UCSD-AML1 (cell line): ENCODE measurements at regions not wholly inside any gene's neighbourhood (a gene's known extent, or its start where the extent isn't known, plus 50 kb on each side); places are given as distances from the start of the nearest gene placed in this dataset.

ENCODE experiments used
- DNase-seq: peaks from one replicate; lab custom pipeline; 2025; ENCODE audit not compliant: unreplicated experiment; lab: John Stamatoyannopoulos, UW

DNA sequence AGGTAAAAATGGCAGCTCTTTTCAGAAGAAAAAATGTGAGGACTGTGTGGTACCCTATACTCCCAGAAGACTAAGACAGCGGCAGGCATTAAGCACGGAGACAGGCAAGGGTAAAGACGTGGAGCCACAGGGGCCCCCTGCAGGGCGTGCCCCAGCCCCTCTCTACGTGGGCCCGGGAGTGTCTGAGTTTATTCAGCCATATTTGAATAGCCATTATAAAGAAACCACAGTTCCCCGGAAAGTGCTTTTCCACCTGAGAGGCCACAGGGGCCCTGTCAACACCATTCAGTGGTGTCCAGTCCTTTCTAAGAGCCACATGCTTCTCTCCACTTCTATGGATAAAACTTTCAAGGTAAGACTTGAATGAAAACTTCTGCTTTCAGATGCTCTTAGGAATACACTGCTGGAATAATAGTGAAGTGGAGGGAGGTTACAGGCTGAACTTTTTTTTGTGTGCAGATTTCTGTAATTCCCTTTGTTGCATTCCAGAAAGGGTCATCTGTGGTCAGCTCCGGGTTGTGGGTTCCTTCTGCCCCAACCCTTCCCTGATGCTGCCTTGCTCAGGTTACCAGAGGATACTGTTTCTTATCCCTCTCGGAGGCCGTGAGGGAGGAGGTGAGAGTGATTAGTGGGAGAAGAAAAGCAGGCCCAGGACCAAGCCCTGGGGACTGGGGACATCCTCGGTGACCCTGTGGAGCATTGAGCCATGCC is 58.4 kb downstream of the SLC25A47 start:
- DNase-seq = no peak

DNA sequence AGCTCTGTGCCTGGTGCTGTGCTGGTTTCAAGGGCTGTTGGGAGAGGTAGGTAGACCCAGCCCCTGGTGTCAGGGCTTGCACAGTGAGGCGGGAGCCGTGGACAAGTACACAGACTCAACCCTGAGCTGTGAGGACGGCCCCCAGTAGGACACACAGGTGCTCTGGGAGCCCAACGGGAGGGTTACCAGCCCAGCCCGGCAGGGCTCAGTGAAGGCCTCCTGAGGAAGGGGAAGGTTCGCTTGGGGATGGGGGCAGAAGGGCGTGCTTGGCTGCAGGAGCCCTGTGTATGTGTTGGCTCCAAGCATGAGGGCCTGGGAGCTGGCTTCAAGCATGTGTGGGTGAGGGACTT is 58.9 kb downstream of the SLC25A47 start:
- no peak for DNase-seq

DNA sequence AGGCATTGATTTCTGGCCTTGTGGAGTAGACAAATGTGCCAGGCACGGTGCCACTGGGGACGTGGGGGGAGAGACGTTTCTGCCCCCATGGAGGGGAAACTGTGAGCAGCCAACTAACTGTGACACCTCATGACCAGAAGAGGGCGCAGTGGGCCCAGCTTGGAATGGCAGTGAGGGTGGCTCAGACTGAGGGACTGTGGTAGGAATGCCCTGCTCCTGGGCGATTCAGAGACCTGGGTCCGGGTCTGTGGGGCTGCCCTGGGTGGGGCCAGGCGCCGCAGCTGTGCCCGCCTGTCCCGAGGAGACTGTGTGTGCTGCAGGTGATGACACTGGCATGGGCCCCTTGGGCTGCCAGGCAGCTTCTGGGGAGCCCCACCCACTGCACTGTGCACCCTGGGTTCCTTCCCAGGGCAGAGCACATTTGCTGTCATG is 60.6 kb downstream of the SLC25A47 start:
- peak; percentile 57 for DNase-seq

DNA sequence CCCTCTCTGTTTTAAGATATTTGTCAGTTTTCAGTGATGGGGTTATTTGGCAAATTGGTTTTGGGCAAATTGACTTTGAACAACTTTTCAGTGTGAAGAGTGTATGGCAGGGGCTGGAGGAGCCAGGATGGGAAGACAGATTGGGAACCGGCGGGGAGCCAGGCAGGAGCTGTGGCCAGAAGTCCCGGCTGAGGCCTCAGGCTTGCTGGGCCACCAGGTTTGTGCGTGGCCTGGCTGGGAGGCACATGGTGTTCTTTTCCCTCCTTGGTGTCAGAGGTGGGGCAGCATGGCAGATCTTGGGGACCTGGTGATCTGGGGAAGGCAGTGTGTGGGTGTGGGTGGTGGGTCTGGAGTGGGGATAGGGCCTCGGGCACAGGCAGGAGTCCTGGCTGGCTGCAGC is 61.1 kb downstream of the SLC25A47 start:
- no peak for DNase-seq

DNA sequence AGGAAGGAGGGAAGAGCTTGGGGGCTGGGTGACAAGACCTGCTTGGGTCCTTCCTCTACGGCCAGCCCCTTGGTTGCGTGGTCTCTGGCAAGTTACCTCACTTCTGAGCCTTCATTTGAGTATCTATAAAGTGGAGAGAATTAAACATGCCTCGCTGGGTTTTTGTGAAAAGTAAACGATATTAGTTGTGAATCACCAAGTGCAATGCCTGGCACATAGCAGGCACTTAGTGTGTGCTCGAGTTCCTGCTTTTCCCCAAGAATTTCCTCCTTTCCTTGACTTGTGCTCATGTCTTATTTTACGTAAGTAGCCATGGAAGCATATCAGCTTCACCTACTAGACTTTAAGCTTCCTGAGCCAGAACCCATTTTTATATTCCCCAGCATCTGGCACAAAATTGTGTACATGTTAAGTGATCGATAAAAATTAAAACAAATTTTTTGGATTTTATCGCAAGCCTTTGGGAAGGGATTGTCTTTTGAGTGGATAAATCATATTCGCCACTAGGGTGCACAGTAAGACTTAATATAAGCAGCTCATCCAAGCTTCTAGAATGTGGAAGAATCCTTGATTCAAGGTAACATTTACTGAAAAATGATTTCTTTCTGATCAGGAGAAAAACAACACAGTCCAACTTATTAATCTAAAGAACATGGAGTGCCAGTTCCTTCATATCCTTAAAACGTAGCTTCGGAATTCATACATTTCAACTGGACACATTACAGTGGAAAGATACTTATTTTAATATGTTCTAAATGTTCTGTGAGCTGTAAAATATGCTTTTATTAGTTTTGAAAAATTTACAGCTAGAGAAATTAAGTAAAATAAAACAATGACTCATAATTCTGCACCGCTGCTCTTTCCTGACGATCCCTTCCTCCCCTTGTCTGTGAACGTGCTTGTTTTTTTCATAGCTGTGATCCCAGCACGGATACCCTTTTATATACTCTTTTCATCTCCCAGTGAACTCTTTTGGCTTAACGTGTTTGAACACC is 62.0 kb downstream of the SLC25A47 start:
- DNase-seq = no peak

DNA sequence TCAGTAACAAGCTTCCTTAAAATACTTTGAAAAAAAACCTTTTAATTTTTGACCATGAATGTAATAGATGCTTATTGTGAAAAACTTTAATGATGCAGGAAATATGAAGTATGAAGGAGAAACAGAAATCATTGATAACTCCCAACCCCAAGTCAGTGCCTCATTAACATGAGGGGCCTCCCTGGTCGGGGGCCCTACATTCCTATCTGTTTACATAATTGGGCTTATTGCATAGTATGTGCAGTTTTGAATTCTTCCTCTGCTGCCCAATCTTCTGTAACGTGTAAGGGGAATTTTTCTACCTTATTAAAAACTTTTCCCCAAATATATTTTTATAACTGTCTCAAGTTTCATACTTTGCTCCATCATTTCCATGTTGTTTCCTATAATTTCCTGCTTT is 63.0 kb downstream of the SLC25A47 start:
- DNase-seq = no peak

DNA sequence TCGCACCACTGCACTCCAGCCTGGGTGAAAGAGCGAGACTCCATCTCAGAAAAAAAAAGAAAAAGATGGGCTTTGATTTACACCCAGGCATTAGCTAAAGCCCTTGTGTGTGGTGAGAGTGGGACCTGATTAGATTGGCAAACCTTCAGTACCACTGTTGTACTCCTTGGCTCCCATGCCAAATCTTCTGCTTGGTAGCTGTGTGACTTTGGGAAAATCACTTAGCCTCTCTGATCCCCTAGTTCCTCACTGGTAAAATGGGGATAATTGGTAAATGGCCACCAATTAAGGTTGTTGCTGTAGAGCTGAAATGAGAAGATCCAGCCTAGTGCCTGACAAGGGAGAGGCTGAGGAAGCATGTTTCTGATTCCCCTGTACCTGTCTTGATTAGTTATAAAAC is 63.7 kb downstream of the SLC25A47 start:
- DNase-seq = no peak

DNA sequence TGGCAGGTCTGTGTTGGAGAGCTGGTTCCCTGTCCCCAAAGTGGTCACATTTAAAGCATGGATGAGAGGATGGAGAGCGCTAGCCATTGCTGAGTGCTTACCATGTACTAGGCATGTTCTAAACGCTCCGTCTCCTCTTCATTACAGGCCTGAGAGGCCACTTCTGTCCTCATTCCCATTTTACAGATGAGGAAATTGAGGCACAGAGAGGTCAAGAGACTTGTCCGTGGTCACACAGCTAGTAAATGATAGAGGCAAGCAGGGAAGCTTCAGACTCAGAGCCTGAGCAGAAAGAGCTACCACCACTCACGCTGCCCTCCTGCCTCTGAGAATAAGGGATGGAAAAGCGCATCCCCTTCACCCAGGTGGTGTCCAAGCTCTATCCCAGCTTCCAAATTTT is 64.3 kb downstream of the SLC25A47 start:
- DNase-seq = no peak

DNA sequence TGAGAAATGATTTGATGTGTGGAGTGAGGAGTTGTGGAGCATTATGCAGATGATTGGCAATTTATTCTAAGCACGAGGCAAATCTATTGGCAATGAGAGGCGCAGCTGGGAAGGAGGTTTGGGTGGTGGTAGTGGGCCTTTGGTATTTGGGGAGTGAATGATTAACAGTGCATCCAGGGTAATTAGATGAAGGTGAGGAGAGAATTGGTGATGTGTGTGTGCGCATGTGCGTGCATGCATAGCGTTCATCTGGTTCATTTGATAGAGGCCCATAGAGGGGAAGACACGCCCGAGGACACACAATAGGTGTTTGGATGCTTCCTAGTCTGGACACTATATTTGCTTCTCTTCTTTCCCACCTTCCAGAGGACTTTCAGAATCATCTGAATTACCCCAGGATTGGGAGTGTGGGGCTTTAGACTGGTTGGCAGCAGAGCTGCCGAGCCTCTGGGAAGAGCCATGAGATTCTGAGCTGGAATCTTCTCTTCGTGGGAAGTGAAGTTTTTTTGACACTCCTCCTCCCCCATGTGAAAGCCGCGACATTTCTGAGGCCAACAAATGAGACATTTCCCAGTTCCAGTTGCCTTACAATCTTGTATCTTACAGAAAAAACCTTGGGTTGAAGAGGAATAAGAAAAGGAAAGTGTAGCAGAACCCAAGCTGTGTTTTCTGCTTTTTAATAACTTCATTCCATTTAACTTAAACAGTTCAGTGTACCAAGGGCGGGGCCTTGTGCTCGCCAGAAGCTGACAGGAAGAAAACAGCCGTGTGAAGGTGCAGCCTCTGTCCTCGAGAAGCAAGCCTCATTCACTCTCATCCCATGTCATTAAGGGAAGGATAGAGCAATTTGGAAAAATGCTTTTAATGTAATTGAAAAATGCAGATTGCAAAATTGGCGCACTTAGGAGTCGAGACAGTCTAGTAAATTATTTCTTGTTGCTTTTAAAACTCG is 65.2 kb downstream of the SLC25A47 start:
- DNase-seq = no peak

DNA sequence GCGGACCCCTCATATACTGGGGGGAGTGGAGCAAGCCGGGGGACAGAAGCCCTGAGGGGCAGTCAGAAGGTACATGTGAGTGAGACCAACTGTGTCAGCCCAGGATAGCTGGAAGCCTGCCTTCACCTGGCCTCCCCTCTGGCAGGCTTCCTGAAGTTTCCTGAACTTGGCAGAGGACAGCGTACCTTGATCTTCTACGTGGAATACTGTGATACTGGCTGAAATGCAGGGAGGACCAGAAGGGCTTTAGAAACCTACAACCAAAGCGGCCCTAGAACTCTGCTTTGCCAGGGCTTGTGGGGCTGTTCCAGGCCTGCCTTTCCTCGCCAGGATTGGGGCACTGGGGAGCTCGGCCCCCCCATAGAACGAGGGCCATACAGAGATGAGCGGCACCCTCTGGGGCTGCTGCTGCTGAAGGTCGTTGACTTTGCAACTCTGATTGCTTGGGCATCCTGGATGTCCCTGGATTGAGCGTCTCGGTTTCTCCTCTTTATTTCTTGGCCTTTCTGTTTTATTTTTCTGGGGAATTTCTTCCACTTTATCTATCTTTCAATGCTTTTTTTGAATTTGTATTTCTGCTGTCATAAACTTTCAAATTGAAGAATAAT is 66.5 kb downstream of the SLC25A47 start:
- DNase-seq = no peak

DNA sequence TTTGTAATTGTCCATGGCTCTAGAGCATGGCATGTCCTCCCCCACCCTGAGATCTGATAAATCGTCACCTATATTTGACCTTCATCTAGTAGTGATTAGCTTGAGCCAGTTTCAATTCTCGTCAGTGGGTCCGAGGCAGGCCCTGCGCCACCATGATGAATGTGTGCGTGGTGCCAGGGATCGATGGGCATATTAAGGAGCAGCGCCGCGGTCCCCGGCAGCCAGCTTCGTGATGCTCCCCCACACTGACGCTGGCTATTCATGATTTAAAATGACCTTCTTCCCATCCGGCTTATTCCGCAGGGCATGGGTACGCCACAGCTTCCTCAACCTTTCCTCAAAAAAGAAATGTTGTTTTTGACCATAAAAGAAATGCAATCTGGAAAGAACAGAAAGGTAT is 68.0 kb downstream of the SLC25A47 start:
- DNase-seq = no peak

DNA sequence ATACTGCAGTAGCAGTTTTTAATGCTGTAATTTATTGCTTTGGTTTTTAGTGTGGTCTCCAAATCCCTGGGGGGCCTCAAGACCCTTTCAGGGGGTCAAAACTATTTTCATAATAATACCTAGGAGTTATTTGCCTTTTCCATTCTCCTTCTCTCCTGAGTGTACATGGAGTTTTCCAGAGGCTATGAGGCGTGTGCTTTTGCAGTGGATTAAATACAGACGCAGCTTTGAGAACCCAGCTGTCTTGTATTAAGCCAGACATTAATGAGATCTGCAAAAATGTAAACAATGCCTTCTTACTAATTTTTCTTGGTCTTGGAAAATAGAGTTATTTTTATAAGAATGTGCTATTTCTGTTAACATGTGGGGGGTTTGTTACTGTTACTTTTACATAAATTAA is 68.6 kb downstream of the SLC25A47 start:
- DNase-seq = no peak

DNA sequence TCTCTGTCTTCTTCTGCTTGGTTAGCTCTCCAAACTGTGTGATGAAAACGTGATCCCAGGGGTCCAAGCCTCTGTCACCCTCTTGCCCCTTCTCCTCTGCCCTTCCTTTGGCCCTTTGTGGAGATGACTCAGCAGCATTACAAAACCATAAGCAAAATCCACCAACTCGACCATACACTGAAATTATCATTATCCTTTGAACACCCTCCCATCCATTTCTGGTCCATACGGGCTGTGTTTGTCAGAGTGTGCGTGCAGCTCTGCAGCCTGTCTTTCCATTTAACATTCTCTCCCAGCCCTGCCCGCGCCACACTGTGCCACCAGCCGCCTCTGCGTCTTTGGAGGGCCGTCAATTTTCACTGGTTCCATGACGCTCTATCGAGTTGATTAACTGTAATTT is 69.2 kb downstream of the SLC25A47 start:
- no peak for DNase-seq

DNA sequence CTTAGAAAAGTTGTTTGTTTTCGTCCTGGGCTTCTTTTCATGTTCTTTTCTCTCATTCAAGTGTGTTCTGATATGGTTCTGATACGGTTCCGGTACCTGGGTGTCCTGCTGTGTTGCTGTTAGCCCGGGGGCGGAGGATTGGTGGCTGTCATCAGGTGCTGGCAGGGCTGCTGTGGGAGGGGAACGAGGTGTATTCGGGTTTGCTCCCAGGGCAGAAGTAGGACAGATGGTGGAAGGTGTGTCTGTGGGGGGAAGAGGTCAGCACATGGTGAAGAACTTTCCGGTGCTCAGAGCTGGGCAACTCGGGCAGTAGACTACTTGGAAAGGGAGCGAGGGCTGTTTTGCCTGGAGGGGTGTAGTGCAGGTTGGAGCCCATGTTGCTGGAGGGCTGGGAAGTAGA is 70.2 kb downstream of the SLC25A47 start:
- no peak for DNase-seq

DNA sequence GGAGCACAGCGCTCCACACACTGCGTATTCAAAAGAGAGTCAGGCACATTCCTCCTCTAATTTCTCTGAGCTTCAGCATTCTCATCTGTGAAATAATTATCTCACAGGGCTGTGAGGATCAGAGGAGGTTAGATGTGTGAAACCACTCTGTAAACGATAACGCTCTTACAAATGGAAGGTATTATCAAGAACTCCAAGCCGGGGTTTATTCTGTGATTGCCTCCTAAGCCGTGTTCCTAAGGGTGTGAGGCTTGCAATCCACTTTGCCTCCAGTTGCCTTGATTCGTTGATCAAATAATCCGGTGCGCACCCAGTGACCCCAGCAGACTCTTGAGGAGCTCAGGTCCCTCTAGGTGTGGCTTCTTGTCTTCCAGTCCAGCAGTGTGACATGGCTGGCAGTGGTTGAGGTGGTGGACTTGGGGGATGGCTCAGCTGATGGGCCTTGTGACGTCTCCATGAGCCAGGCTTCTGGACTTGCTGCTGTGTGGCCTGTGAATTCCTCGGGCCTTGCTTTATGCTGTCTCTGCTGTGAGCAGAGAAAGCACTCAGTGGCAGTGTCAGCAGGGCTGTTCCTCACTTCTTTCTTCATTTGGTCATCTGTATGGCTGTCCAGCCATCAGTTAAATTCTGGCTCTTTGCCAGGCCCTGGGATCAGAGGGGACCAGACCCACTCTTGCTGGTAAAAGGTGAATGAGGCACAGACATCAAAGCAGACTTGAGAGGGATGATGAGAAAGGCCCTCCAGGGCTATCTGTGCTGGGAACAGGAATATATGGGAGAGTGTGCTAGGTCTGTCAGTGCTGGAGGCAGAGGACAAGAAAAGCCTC is 71.0 kb downstream of the SLC25A47 start:
- DNase-seq = no peak

DNA sequence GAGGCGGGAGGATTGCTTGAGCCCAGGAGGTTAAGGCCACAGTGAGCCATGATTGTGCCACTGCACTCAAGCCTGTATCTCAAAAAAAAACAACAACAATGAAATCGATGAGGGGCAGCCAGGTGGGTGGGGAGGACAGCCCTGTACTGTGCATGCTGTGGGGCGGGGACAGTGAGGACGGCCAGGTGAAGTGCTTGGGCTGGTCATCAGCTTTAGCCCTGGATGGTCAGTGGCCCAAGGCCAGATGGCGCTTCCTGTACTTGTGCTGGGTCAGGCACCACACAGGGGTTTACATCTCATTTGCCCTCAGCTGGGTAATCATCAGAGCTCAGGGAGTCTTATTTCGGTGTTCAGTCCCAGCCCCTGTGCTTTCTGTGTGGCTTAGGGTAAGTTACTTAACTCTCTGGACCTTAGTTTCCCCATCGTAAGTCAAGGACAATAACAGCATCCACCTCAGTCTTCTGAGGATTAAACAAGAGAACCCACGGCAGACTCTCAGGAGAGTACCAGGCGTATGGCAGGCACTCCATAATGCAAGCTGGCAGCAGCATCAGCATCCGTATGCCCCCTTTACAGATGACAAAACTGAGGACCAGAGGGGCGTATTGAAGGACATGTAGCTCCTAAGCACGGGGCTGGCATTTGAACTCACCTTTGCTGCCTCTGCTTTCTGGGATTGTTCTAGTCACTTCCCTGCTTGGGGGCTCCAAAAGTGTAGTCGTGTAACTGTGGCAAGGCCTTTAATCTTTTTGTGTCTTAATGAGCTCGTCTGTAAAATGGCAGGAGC is 71.9 kb downstream of the SLC25A47 start:
- no peak for DNase-seq

DNA sequence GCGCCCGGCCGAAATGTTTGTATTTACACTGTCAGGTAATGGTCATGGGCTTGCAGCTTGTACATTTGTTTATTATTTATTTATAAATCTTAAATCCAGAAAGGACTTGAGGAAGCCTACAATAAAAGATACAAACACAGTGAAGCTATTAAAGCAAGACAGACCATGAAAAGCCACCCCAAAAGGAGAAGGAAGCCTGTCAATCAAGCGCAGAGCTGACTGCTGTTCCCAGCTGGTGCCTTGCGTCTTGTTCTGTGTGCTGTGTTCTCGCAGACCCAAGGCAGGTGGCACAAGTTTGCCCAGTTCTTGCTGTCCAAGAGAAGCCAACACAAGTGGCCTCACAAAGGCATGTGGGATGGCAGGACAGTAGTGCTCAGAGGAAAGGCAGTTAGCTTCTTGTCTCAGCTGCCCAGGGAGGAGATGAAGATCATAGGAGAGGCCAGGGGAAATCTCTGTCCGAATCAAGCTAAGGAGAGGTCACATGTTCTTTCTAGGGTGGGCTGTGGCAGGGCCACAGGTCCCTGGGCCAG is 73.2 kb downstream of the SLC25A47 start:
- DNase-seq = no peak

DNA sequence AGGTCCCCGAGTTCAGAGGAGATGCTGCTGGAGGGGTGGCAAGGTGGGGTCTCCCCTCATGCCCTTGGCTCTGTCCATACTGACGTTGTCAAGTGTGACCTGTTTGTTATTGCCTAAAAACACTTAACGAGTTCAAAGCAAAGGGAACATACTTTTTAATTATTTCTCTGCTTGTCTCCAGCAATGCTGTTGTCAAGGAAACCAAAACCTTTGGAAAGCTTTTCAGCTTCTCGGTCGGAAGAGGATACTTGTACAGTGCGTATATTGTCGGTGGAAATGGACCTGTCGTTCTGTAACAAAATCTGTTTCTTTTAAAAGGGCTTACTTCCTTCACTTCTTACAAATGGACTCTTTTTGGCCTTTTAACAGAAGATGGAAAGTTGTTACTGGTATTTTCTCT is 73.9 kb downstream of the SLC25A47 start:
- no peak for DNase-seq

DNA sequence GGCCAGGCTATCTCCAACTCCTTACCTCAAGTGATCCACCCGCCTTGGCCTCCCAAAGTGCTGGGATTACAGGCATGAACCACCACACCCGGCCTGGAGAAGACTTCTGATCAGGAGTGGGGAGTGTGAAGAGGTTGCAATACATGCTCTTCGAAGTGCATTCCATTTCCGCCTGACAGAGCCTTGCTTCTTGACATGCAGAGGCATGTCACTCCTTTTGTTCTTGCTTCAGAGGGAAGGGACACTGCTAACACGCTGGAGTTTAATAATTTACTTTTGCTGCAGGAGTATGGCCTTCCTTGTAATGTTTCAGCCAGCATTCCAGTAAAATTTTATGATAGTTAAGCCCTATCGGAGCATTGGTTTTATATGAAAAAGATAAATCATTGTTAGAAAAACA is 74.9 kb downstream of the SLC25A47 start:
- DNase-seq = no peak
